GM10266 (cell line): ENCODE measurements at regions not wholly inside any gene's neighbourhood (a gene's known extent, or its start where the extent isn't known, plus 50 kb on each side); places are given as distances from the start of the nearest gene placed in this dataset.
"Not testable (repeated sequence)": the region's sequence is repeated elsewhere in the genome, so short reads cannot be mapped to it uniquely, and the experiment has no call there.

Source experiments
- DNase-seq: peaks from one replicate; pipeline ENCODE4 v3.0.0; 2012; ENCODE audit errors: extremely low spot score
- TF ChIP-seq, protein P1 (sequence below): IDR thresholded peaks from 2 replicates; pipeline ENCODE4 v1.5.1; 2012; ENCODE audit warnings: mild to moderate bottlenecking, low read depth; ENCODE audit not compliant: control insufficient read depth, insufficient read depth; ENCODE audit errors: missing control alignments

DNA sequence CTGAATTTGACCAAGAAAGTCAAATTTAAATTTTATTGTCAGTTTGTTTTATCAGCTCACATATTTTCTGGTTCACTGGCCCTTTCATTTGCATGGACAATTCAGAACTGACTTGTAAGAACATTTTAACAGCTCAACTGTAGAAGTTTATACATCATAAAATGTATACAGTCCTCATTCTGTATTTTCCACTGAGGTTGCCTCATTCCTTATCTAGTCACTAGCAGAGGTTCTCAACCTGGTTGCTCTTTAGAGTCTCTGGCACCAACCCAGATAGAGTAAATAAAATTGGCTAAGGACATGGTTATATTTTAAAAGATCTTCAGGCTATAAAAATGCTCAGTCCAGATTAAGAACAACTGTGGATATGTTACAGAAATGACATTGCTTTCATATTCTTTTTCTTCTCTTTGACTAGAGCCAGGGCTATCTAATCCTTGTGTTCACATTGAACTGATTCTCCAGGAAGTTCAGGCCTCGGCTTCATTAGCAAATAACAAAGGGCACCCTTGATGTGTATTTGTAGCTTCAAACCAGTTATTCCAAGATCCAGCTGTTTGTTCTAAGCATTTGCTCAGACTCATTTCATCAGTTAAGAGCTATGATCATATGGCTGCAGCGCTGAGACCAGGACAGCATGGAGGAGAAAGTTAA is 782.5 kb downstream of the ETS1 start:
- DNase-seq, result no peak
- TF ChIP-seq, protein P1, sequence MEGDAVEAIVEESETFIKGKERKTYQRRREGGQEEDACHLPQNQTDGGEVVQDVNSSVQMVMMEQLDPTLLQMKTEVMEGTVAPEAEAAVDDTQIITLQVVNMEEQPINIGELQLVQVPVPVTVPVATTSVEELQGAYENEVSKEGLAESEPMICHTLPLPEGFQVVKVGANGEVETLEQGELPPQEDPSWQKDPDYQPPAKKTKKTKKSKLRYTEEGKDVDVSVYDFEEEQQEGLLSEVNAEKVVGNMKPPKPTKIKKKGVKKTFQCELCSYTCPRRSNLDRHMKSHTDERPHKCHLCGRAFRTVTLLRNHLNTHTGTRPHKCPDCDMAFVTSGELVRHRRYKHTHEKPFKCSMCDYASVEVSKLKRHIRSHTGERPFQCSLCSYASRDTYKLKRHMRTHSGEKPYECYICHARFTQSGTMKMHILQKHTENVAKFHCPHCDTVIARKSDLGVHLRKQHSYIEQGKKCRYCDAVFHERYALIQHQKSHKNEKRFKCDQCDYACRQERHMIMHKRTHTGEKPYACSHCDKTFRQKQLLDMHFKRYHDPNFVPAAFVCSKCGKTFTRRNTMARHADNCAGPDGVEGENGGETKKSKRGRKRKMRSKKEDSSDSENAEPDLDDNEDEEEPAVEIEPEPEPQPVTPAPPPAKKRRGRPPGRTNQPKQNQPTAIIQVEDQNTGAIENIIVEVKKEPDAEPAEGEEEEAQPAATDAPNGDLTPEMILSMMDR, result no peak

DNA sequence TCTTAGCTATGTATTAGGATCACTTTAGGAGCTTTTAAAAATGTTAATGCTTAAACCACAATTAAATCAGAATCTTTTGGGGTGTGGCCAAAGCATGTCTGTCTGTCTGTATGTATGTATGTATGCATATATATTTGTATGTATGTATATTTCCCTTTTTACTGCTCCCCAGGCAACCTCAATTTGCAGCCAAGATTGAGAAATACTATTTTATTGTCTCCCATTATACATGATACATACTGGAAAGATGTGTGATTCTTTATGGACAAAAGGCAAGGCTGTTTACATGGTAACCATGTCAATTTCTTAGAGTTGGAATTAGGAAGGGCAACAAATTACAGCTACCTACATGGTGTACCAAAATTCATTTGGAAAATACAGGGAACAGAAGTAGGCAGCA is 783.6 kb downstream of the ETS1 start:
- no peak for DNase-seq
- TF ChIP-seq, protein P1, result no peak

DNA sequence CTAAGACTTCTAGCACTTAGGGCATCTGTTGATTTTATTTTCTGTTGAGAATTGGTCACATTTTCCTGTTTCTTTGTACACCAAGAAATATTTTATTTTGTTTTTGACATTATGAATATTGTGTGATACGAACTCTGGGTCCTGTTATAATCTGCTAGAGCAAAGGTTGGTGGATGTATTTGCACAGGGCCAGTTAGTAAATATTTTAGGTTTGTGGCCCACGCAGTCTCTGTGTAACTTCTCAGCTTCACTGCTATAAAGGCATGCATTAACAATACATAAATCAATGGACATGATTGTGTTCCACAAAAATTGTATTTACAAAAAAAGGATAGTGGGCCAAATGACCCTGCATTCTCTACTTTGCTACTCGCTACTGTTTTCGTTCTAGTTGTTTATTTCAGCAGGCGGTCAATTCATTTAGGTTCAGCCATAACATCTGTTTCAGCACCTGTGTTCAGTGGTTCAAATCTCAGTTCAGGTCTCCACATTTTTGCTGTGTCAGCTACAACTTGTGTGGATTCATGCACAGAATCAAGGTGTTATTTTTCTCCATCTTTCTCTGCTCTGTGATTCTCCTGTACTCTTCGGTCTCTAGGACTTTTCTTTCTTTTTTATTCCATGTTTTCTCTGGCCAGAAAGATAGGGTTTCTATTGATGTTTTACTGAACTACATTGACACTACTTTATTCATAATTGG is 786.2 kb downstream of the ETS1 start:
- TF ChIP-seq, protein P1, result no peak
- DNase-seq, result no peak

DNA sequence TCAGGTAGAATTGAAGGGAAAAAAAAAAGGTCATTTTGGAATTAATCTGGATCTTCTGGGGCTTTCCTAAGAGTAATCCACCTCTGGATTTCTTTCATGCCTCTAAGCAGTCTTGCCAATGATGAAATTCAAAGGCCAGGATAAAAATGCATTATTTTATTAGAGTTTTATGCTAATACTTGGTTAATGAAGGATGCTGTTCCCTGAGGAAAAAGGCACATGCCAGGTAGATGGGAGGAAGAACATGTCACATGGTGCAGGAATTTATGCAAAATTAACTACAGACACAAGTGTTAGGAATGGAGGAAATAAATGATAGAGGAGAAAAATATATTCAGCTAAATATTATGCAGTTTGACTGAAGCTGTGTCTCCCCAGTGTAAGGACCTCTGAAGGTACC is 792.0 kb downstream of the ETS1 start:
- DNase-seq, result no peak
- TF ChIP-seq, protein P1, result no peak

DNA sequence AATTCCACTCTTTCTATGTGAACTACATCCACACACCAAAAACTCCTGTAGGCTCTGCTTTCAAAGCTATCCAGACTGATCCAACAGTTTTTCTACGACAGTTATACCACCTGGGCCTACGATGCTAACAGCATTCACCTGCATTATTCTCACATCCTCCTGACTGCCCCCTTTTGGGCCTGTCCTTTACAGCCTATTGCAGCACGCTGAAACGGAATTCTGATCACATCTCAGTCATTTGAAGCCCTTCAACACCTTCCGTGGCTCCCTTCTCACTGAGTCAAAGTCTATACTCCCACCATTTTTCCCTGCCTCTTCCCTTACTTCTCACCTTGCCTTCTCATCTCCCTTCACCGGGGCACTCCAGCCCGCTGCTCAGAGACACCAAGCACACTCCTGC is 791.3 kb upstream of the KIRREL3 start:
- no peak for DNase-seq
- TF ChIP-seq, protein P1, result no peak

DNA sequence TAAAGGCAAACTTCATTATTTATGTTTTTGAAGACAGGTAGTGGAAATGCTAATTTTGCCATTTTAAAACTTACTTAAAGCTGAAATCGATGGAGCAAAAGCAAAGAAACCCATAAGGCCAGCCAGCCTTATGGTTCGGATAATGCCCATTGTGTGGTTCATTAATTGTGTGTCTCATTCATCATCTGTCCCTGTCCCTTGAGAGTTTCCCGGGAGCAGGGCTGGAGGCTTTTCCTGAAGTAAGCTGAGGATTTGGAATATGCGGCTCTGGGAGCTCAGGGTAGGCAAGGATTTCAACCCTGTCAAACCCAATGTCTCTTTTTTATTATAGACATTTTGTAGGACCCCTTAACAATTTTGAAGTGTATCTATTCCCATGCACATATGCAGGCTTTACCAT is 790.0 kb upstream of the KIRREL3 start:
- TF ChIP-seq, protein P1, result no peak
- DNase-seq, result no peak

DNA sequence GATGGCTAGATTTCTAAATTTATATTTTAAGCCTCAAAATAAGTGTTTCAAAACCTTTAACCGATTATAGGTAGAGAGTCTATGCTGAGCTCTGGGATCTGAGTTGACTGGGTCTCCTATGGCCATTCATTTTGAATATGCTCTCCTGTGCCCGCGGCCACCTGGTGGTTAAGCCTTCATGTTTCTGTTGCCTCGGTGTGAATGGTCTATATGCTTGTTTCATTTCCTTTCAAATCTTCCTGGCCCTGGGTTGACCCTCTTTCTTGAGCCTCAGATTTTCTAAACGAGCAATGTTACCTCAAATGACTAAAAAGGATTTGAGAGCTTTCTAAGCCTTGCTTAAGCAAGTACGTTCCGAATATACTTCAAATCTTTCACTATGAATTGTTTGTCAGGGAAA is 789.4 kb upstream of the KIRREL3 start:
- no peak for DNase-seq
- TF ChIP-seq, protein P1, result no peak

DNA sequence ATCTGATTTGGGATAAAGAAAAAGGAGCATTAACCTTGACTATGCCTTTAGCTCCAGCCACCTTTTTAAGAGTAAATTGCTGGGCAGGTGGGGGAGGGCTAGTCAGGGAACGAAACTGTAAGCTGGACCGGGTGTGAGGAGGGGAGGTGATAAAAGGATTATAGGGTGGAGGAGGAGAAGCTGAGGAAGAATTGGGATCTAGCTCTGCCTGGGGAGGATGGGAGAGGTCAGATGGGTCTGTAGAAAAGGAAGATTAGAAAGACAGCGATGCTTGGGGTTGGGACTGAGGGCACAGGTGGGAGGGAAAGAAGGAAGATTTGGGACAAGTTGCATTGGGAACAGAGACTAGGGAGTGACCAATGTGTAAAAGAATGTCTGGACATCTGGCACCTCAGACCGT is 772.4 kb upstream of the KIRREL3 start:
- DNase-seq, result not testable (repeated sequence)

DNA sequence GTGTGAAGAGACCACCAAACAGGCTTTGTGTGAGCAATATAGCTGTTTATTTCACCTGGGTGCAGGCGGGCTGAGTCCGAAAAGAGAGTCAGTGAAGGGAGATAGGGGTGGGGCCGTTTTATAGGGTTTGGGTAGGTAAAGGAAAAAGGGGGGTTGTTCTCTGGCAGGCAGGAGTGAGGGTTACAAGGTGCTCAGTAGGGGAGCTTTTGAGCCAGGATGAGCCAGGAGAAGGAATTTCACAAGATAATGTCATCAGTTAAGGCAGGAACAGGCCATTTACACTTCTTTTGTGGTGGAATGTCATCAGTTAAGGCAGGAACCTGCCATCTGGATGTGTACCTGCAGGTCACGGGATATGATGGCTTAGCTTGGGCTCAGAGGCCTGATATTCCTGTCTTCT is 768.4 kb upstream of the KIRREL3 start:
- not testable (repeated sequence) for DNase-seq
